DOHH2 (cell line): ENCODE measurements at regions not wholly inside any gene's neighbourhood (a gene's known extent, or its start where the extent isn't known, plus 50 kb on each side); places are given as distances from the start of the nearest gene placed in this dataset.

Experiments used
- H3F3A ChIP-seq: fragments of 200-600 bp; sonication (generic), shearing (Covaris generic); 2 replicates; pipeline ENCODE4 v1.6.0; 2016; ENCODE audit warnings: antibody characterized with exemption, mild to moderate bottlenecking; ENCODE audit not compliant: control insufficient read depth, insufficient read depth
- H3K27ac ChIP-seq: fragments of 200-600 bp; sonication (generic); 2 replicates; pipeline ENCODE4 v1.5.1; 2014; ENCODE audit warnings: low read depth, mild to moderate bottlenecking, low read length, moderate library complexity
- H3K27me3 ChIP-seq: fragments of 200-600 bp; sonication (generic); 2 replicates; pipeline ENCODE4 v1.6.1; 2014; ENCODE audit warnings: mild to moderate bottlenecking, low read length, mixed read lengths; ENCODE audit not compliant: control insufficient read depth
- H3K36me3 ChIP-seq: fragments of 200-600 bp; sonication (generic); 2 replicates; pipeline ENCODE4 v1.6.1; 2014; ENCODE audit warnings: mild to moderate bottlenecking, low read length, moderate library complexity, mixed read lengths; ENCODE audit not compliant: control insufficient read depth
- H3K4me1 ChIP-seq: fragments of 200-600 bp; sonication (generic); 2 replicates; pipeline ENCODE4 v1.6.1; 2014; ENCODE audit warnings: mild to moderate bottlenecking, low read length, mixed read lengths; ENCODE audit not compliant: control insufficient read depth
- H3K4me2 ChIP-seq: fragments of 200-600 bp; sonication (generic); 2 replicates; pipeline ENCODE4 v1.6.0; 2014; ENCODE audit warnings: mild to moderate bottlenecking, low read length, moderate library complexity
- H3K4me3 ChIP-seq: fragments of 200-600 bp; sonication (generic); 2 replicates; pipeline ENCODE4 v1.5.1; 2014; ENCODE audit warnings: mild to moderate bottlenecking, low read length, mixed read lengths
- H3K79me2 ChIP-seq: fragments of 200-600 bp; sonication (generic); 2 replicates; pipeline ENCODE4 v1.6.1; 2014; ENCODE audit warnings: mild to moderate bottlenecking, low read length, mixed read lengths; ENCODE audit not compliant: control insufficient read depth
- H3K9me2 ChIP-seq: fragments of 200-600 bp; sonication (generic); replicated peaks from 2 replicates; pipeline ENCODE4 v1.6.1; 2014; ENCODE audit warnings: mild to moderate bottlenecking, low read length, mixed read lengths; ENCODE audit not compliant: control insufficient read depth
- H3K9me3 ChIP-seq: fragments of 200-600 bp; sonication (generic); 2 replicates; pipeline ENCODE4 v1.6.1; 2014; ENCODE audit warnings: antibody characterized with exemption, low read length, mixed read lengths; ENCODE audit not compliant: control insufficient read depth, insufficient read depth
- H4K20me1 ChIP-seq: fragments of 200-600 bp; sonication (generic); 2 replicates; pipeline ENCODE4 v1.6.0; 2014; ENCODE audit warnings: low read depth, mild to moderate bottlenecking, antibody characterized with exemption, low read length, moderate library complexity; ENCODE audit not compliant: control insufficient read depth, insufficient read depth
- CTCF ChIP-seq: fragments of 200-600 bp; sonication (generic); IDR thresholded peaks from one replicate; pipeline ENCODE4 v1.5.1; 2014; ENCODE audit warnings: antibody characterized with exemption, mild to moderate bottlenecking, low read depth, low read length; ENCODE audit not compliant: poor library complexity, severe bottlenecking
- EZH2phosphoT487 ChIP-seq: fragments of 200-600 bp; sonication (generic); IDR thresholded peaks from 2 replicates; pipeline ENCODE4 v1.6.1; 2017; ENCODE audit warnings: borderline replicate concordance, mild to moderate bottlenecking, antibody characterized with exemption, low read length, moderate library complexity, mixed read lengths

- Histone ChIP-seq H3K27ac (no peak overlapping the region), H3K4me3 (no peak overlapping the region), H3K27me3 (no peaks in the 10 kb centered on the region), H3K4me2 (no peak overlapping the region), H3K4me1 (no peaks in the 10 kb centered on the region), H3F3A (no peaks in the 10 kb centered on the region), H3K79me2 (no peaks in the 10 kb centered on the region), H3K9me2 (no peaks in the 10 kb centered on the region), H3K36me3 (no peaks in the 10 kb centered on the region), H4K20me1 (no peaks in the 10 kb centered on the region), H3K9me3 (no peaks in the 10 kb centered on the region)
- no peak for TF ChIP-seq CTCF
- TF ChIP-seq EZH2phosphoT487: no peak
Measured at GRCh38 chr2:48176876-48177275, 137.6 kb upstream of the FOXN2 start.

GRCh38 chr2:48178611-48179010, 135.9 kb upstream of the FOXN2 start:
- Histone ChIP-seq H3K4me1 (no peaks in the 10 kb centered on the region), H3K27ac (no peak overlapping the region), H3K9me3 (no peaks in the 10 kb centered on the region), H3K27me3 (no peaks in the 10 kb centered on the region), H4K20me1 (no peaks in the 10 kb centered on the region), H3K9me2 (no peaks in the 10 kb centered on the region), H3F3A (no peaks in the 10 kb centered on the region), H3K36me3 (no peaks in the 10 kb centered on the region), H3K4me3 (no peak overlapping the region), H3K4me2 (no peak overlapping the region), H3K79me2 (no peaks in the 10 kb centered on the region)
- TF ChIP-seq CTCF (no peak), EZH2phosphoT487 (no peak)

DNA sequence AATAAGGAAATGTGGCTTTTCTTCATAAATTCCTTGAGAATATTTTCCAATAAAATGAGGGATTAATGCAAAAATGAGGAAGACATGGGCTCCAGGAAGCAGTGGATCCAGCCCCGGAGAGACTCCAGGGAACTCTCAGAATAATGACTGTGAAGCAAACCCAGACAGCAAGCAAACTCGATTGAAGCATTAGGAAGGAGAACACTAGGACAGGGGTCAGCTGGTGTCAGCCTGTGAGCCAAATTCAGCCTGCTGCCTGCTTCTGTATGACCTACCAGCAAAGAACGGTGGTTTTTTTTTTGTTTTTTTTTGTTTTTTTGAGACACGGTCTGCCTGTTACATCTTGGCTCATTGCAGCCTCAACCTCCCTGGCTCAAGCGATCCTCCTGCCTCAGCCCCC, 133.9 kb upstream of the FOXN2 start:
- no peaks in the 10 kb centered on the region for H3K27me3 ChIP-seq
- no peaks in the 10 kb centered on the region for H3K9me2 ChIP-seq
- H3K4me3 ChIP-seq: no peak overlapping the region
- no peak for TF ChIP-seq EZH2phosphoT487
- TF ChIP-seq CTCF: no peak
- H3K79me2 ChIP-seq: no peaks in the 10 kb centered on the region
- H3K27ac ChIP-seq: no peak overlapping the region
- H3K4me2 ChIP-seq: no peak overlapping the region
- H3K9me3 ChIP-seq: no peaks in the 10 kb centered on the region
- no peaks in the 10 kb centered on the region for H3F3A ChIP-seq
- H4K20me1 ChIP-seq: no peaks in the 10 kb centered on the region
- no peaks in the 10 kb centered on the region for H3K36me3 ChIP-seq
- H3K4me1 ChIP-seq: no peaks in the 10 kb centered on the region

DNA sequence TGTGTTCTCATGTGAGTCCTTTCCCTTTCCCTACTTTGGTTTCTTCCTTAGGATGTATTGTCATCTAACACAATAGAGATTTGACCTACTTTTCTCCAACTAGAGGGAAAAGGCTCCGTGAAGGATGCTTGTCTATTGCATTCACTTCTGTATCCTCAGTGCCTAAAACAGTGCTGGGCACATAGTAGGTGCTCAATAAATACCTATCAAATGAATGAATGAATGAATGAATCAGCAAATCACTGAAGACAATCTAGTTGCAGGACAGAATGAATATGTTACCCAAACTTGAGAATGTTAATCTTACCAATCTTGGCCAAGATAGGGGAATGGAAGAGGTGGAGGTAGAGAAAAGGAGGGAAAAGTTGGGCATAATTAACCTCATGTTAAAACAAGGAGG, 131.2 kb upstream of the FOXN2 start:
- Histone ChIP-seq H3K4me3 (no peak overlapping the region), H3K4me1 (no peaks in the 10 kb centered on the region), H4K20me1 (no peaks in the 10 kb centered on the region), H3K27ac (no peak overlapping the region), H3K27me3 (no peaks in the 10 kb centered on the region), H3K9me2 (no peaks in the 10 kb centered on the region), H3K36me3 (no peaks in the 10 kb centered on the region), H3K9me3 (no peaks in the 10 kb centered on the region), H3K4me2 (no peak overlapping the region), H3K79me2 (no peaks in the 10 kb centered on the region), H3F3A (no peaks in the 10 kb centered on the region)
- TF ChIP-seq EZH2phosphoT487: no peak
- no peak for TF ChIP-seq CTCF
